ENCODE measurements at regions not wholly inside any gene's neighbourhood (a gene's known extent, or its start where the extent isn't known, plus 50 kb on each side); places are given as distances from the start of the nearest gene placed in this dataset.

- TF ChIP-seq CTCF (IDR thresholded peaks at IDR 0.05) (no peak), POLR2A (IDR thresholded peaks at IDR 0.05) (no peak)
Measured at GRCh38 chr11:22536071-22536470, 89.6 kb downstream of the FANCF start.
